ENCODE measurements at regions not wholly inside any gene's neighbourhood (a gene's known extent, or its start where the extent isn't known, plus 50 kb on each side); places are given as distances from the start of the nearest gene placed in this dataset.

DNA sequence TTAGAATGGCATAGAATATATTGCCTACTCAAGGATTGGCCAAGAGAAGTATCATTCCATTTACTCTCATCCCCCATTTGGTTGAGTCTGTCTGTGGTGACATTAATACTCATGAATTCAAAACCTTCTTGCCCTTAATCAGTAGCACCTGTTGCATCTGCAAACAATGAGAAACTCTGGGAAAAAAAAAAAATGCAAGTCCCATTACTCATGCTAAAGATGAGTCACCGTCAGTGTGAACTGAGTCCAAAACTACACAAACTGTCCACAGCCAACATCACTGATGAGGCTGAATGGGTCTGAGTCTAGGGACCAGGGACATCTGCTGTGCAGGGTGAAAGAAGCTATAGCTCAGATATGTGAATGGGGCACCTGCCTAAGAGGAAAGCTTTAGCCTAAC, 96.9 kb upstream of the ADAMTS18 start:
- no peaks in the 10 kb centered on the region for H3K4me1 ChIP-seq
- H3K9me3 ChIP-seq, result no peaks in the 10 kb centered on the region
- TF ChIP-seq, protein P1, sequence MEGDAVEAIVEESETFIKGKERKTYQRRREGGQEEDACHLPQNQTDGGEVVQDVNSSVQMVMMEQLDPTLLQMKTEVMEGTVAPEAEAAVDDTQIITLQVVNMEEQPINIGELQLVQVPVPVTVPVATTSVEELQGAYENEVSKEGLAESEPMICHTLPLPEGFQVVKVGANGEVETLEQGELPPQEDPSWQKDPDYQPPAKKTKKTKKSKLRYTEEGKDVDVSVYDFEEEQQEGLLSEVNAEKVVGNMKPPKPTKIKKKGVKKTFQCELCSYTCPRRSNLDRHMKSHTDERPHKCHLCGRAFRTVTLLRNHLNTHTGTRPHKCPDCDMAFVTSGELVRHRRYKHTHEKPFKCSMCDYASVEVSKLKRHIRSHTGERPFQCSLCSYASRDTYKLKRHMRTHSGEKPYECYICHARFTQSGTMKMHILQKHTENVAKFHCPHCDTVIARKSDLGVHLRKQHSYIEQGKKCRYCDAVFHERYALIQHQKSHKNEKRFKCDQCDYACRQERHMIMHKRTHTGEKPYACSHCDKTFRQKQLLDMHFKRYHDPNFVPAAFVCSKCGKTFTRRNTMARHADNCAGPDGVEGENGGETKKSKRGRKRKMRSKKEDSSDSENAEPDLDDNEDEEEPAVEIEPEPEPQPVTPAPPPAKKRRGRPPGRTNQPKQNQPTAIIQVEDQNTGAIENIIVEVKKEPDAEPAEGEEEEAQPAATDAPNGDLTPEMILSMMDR (IDR thresholded peaks at IDR 0.05; ENCODE audit: low read depth, low read length), result no peak
- H3K36me3 ChIP-seq, result no peaks in the 10 kb centered on the region
- no peak overlapping the region for H3K4me3 ChIP-seq (ENCODE audit: low read depth, low read length)
- no peaks in the 10 kb centered on the region for H3K27me3 ChIP-seq
- DNase-seq, result no peak

DNA sequence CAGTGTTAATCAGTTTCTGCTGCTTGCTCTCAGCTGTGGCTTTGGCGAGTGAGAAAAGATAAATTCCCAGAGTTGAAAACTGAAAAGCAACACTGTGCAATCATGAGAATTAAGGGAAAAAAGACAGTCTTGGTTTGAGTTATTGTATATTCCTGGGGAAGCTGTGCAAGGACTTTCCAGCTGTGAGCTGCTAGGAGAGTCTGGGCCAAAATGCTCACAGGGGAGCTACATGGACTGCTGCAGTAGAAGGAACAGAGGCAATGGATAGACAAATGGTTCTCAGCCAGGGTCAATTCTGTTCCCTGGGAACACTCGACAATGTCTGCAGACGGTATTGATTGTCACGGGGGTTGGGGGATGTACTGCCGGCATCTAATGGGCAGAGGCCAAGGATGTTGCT, 102.0 kb upstream of the ADAMTS18 start:
- H3K36me3 ChIP-seq, result no peaks in the 10 kb centered on the region
- H3K9me3 ChIP-seq, result no peaks in the 10 kb centered on the region
- no peaks in the 10 kb centered on the region for H3K27me3 ChIP-seq
- DNase-seq, result no peak
- no peak overlapping the region for H3K4me3 ChIP-seq (ENCODE audit: low read depth, low read length)
- no peaks in the 10 kb centered on the region for H3K4me1 ChIP-seq
- TF ChIP-seq, protein P1 (IDR thresholded peaks at IDR 0.05; ENCODE audit: low read depth, low read length), result no peak

DNA sequence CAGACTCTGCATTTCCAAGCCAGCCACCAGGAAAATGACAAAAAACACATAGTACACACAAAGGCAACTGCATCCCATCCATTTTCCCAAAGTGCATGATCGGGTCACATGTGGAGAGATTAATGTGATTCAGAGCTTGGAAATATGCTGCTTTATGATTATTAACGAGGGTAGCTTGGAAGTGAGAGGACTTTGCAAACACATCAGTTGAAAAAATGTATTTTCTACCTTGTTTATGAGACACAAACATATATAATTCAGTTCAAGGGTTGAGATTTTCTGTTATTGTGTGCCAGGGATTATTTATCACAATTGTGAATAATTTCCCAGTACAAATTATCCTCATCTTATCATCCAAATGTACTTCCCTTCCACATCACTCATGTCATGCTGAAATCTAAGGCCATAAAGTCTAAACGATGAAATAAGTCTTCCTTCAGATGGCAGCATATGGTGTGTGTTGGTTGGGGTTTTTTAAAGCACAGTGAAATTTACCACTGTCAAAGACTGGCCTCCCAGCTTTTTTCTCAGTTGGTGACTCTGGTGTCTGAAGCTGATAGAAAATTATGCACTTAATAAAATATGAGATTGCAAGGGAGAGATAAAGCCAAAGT, 104.7 kb upstream of the ADAMTS18 start:
- no peak overlapping the region for H3K4me3 ChIP-seq (ENCODE audit: low read depth, low read length)
- H3K4me1 ChIP-seq, result no peaks in the 10 kb centered on the region
- no peaks in the 10 kb centered on the region for H3K9me3 ChIP-seq
- DNase-seq, result no peak
- H3K36me3 ChIP-seq, result no peaks in the 10 kb centered on the region
- TF ChIP-seq, protein P1 (IDR thresholded peaks at IDR 0.05; ENCODE audit: low read depth, low read length), result no peak
- H3K27me3 ChIP-seq, result no peaks in the 10 kb centered on the region

GRCh38 chr16:77540646-77541045, 105.8 kb upstream of the ADAMTS18 start:
- Histone ChIP-seq H3K4me1 (no peaks in the 10 kb centered on the region), H3K27me3 (no peaks in the 10 kb centered on the region), H3K9me3 (no peaks in the 10 kb centered on the region), H3K36me3 (no peaks in the 10 kb centered on the region), H3K4me3 (ENCODE audit: low read depth, low read length) (no peak overlapping the region)
- no peak for DNase-seq
- TF ChIP-seq, protein P1 (IDR thresholded peaks at IDR 0.05; ENCODE audit: low read depth, low read length), result no peak

- TF ChIP-seq, protein P1 (IDR thresholded peaks at IDR 0.05; ENCODE audit: low read depth, low read length), result no peak
- no peaks in the 10 kb centered on the region for H3K9me3 ChIP-seq
- no peak for DNase-seq
- H3K4me3 ChIP-seq (ENCODE audit: low read depth, low read length), result no peak overlapping the region
- no peaks in the 10 kb centered on the region for H3K27me3 ChIP-seq
- H3K36me3 ChIP-seq, result no peaks in the 10 kb centered on the region
- H3K4me1 ChIP-seq, result no peaks in the 10 kb centered on the region
Measured at GRCh38 chr16:77541165-77541564, 106.3 kb upstream of the ADAMTS18 start.

DNA sequence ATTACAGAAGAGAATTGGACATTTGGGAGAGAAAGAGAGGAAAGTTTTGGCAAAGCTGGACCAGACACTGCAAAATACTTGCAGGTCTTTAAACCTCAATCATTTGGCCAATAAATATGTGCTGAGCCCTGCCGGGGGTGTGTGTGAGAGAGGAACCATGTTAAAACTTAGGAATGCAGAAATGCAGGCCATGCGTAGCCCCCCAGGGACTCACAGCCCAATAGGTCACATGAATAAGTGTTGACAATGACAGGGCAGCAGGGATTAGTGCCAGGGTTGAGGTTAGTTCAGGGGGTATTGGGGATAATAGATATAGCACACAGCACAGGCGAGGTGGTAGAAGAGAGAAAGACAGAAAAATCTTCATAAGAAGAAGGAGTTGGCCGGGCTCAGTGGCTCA, 113.3 kb upstream of the ADAMTS18 start:
- H3K4me1 ChIP-seq, result no peaks in the 10 kb centered on the region
- no peaks in the 10 kb centered on the region for H3K36me3 ChIP-seq
- no peak overlapping the region for H3K4me3 ChIP-seq (ENCODE audit: low read depth, low read length)
- H3K9me3 ChIP-seq, result no peaks in the 10 kb centered on the region
- TF ChIP-seq, protein P1 (IDR thresholded peaks at IDR 0.05; ENCODE audit: low read depth, low read length), result no peak
- H3K27me3 ChIP-seq, result no peaks in the 10 kb centered on the region
- DNase-seq, result no peak
